ENCODE measurements at regions not wholly inside any gene's neighbourhood (a gene's known extent, or its start where the extent isn't known, plus 50 kb on each side); places are given as distances from the start of the nearest gene placed in this dataset.
"Not testable (repeated sequence)": the region's sequence is repeated elsewhere in the genome, so short reads cannot be mapped to it uniquely, and the experiment has no call there.

GRCh38 chr2:39581866-39582265 is 83.9 kb upstream of the TMEM178A start:
- peaks cover 0 to 4% (median 0%) of the 10 kb centered on the region in 3 donors for H3K27me3 Mint-ChIP-seq
- H3K9me3 Mint-ChIP-seq, result peaks cover 8 to 23% (median 14%) of the 10 kb centered on the region in 7 donors
- no peak for ATAC-seq (ENCODE audit: low read depth in 2 of 2)
- no peak overlapping the region for H3K4me3 Mint-ChIP-seq
- peak overlapping the region in 1 of 6 donors; percentile 5 for H3K27ac Mint-ChIP-seq
- no peak for DNase-seq
- H3K36me3 Mint-ChIP-seq, result peaks cover 5 to 7% of the 10 kb centered on the region in 2 donors
- no peaks in the 10 kb centered on the region for H3K4me1 Mint-ChIP-seq

GRCh38 chr2:39583213-39583612 is 82.5 kb upstream of the TMEM178A start:
- Mint-ChIP-seq H3K9me3 (peaks cover 8 to 27% (median 18%) of the 10 kb centered on the region in 7 donors), H3K27me3 (peaks cover 0 to 4% (median 0%) of the 10 kb centered on the region in 3 donors), H3K4me1 (no peaks in the 10 kb centered on the region), H3K36me3 (peaks cover 5 to 7% of the 10 kb centered on the region in 2 donors), H3K4me3 (no peak overlapping the region), H3K27ac (peak overlapping the region in 1 of 6 donors; percentile 45)
- ATAC-seq (ENCODE audit: low read depth in 2 of 2) (no peak), DNase-seq (no peak)

GRCh38 chr2:39583781-39584180 is 81.9 kb upstream of the TMEM178A start:
- DNase-seq (no peak), ATAC-seq (ENCODE audit: low read depth in 2 of 2) (no peak)
- H3K4me3 Mint-ChIP-seq, result no peak overlapping the region
- H3K27ac Mint-ChIP-seq, result no peak overlapping the region
- peaks cover 5 to 7% of the 10 kb centered on the region in 2 donors for H3K36me3 Mint-ChIP-seq
- H3K9me3 Mint-ChIP-seq, result peaks cover 9 to 27% (median 18%) of the 10 kb centered on the region in 7 donors
- H3K27me3 Mint-ChIP-seq, result peaks cover 0 to 4% (median 0%) of the 10 kb centered on the region in 3 donors
- H3K4me1 Mint-ChIP-seq, result no peaks in the 10 kb centered on the region

- ATAC-seq (ENCODE audit: low read depth in 2 of 2) (no peak), DNase-seq (no peak)
- Mint-ChIP-seq H3K4me1 (no peaks in the 10 kb centered on the region), H3K4me3 (no peak overlapping the region), H3K27me3 (peaks cover 0 to 4% (median 0%) of the 10 kb centered on the region in 3 donors), H3K36me3 (peaks cover 5 to 7% of the 10 kb centered on the region in 2 donors), H3K27ac (no peak overlapping the region), H3K9me3 (peaks cover 9 to 25% (median 18%) of the 10 kb centered on the region in 7 donors)
These were observed 81.3 kb upstream of the TMEM178A start for GRCh38 chr2:39584283-39584965.

- not testable (repeated sequence) for H3K4me1 Mint-ChIP-seq; H3K4me3 Mint-ChIP-seq; DNase-seq; H3K27ac Mint-ChIP-seq; ATAC-seq (ENCODE audit: low read depth in 2 of 2); H3K36me3 Mint-ChIP-seq; H3K27me3 Mint-ChIP-seq
- peaks cover 9 to 25% (median 18%) of the 10 kb centered on the region in 7 donors for H3K9me3 Mint-ChIP-seq
These were observed 80.2 kb upstream of the TMEM178A start for GRCh38 chr2:39585531-39585930.

GRCh38 chr2:39587168-39587567 is 78.5 kb upstream of the TMEM178A start:
- Mint-ChIP-seq H3K27ac (no peak overlapping the region), H3K36me3 (peaks cover 0 to 5% of the 10 kb centered on the region in 2 donors), H3K4me3 (no peak overlapping the region), H3K9me3 (peaks cover 3 to 14% (median 9%) of the 10 kb centered on the region in 7 donors), H3K27me3 (peaks cover 0 to 4% (median 0%) of the 10 kb centered on the region in 3 donors), H3K4me1 (no peaks in the 10 kb centered on the region)
- ATAC-seq (ENCODE audit: low read depth in 2 of 2) (no peak), DNase-seq (no peak)

GRCh38 chr2:39587641-39588040 is 78.1 kb upstream of the TMEM178A start:
- H3K9me3 Mint-ChIP-seq, result peaks cover 3 to 14% (median 5%) of the 10 kb centered on the region in 7 donors
- ATAC-seq (ENCODE audit: low read depth in 2 of 2), result no peak
- DNase-seq, result no peak
- peaks cover 0 to 4% (median 0%) of the 10 kb centered on the region in 3 donors for H3K27me3 Mint-ChIP-seq
- no peak overlapping the region for H3K27ac Mint-ChIP-seq
- peaks cover 0 to 5% of the 10 kb centered on the region in 2 donors for H3K36me3 Mint-ChIP-seq
- no peaks in the 10 kb centered on the region for H3K4me1 Mint-ChIP-seq
- no peak overlapping the region for H3K4me3 Mint-ChIP-seq

GRCh38 chr2:39593439-39594393 is 72.0 kb upstream of the TMEM178A start:
- no peak for DNase-seq

GRCh38 chr2:39595116-39595515 is 70.6 kb upstream of the TMEM178A start:
- no peaks in the 10 kb centered on the region for H3K36me3 Mint-ChIP-seq

More at GRCh38 chr2:39593439-39594393, 72.0 kb upstream of the TMEM178A start:
- H3K36me3 Mint-ChIP-seq, result no peaks in the 10 kb centered on the region
- H3K4me3 Mint-ChIP-seq, result no peak overlapping the region
- H3K4me1 Mint-ChIP-seq, result peaks cover 0 to 5% (median 0%) of the 10 kb centered on the region in 3 donors
- H3K9me3 Mint-ChIP-seq, result peaks cover 0 to 4% (median 0%) of the 10 kb centered on the region in 7 donors
- no peak for ATAC-seq (ENCODE audit: low read depth in 2 of 2)
- no peaks in the 10 kb centered on the region for H3K27me3 Mint-ChIP-seq
- peak overlapping the region in 4 of 6 donors; percentile 13 to 85 (median 49) for H3K27ac Mint-ChIP-seq

GRCh38 chr2:39597314-39597713 is 68.4 kb upstream of the TMEM178A start:
- no peak for ATAC-seq (ENCODE audit: low read depth in 2 of 2)
- H3K27ac Mint-ChIP-seq, result no peak overlapping the region
- H3K4me3 Mint-ChIP-seq, result no peak overlapping the region
- no peak for DNase-seq
- H3K9me3 Mint-ChIP-seq, result no peaks in the 10 kb centered on the region
- peaks cover 0 to 5% (median 0%) of the 10 kb centered on the region in 3 donors for H3K4me1 Mint-ChIP-seq
- no peaks in the 10 kb centered on the region for H3K36me3 Mint-ChIP-seq
- no peaks in the 10 kb centered on the region for H3K27me3 Mint-ChIP-seq

More at GRCh38 chr2:39595116-39595515, 70.6 kb upstream of the TMEM178A start:
- Mint-ChIP-seq H3K27me3 (no peaks in the 10 kb centered on the region), H3K4me3 (no peak overlapping the region), H3K4me1 (peaks cover 0 to 5% (median 0%) of the 10 kb centered on the region in 3 donors), H3K9me3 (no peaks in the 10 kb centered on the region), H3K27ac (no peak overlapping the region)
- ATAC-seq (ENCODE audit: low read depth in 2 of 2), result no peak
- no peak for DNase-seq

- Mint-ChIP-seq H3K27ac (no peak overlapping the region), H3K4me1 (no peaks in the 10 kb centered on the region)
These were observed 63.1 kb upstream of the TMEM178A start for GRCh38 chr2:39602616-39603015.

GRCh38 chr2:39603436-39603835 is 62.3 kb upstream of the TMEM178A start:
- Mint-ChIP-seq H3K9me3 (no peaks in the 10 kb centered on the region), H3K27me3 (peaks cover 0 to 18% (median 0%) of the 10 kb centered on the region in 3 donors)

More at GRCh38 chr2:39602616-39603015, 63.1 kb upstream of the TMEM178A start:
- Mint-ChIP-seq H3K36me3 (no peaks in the 10 kb centered on the region), H3K27me3 (peaks cover 0 to 18% (median 0%) of the 10 kb centered on the region in 3 donors), H3K9me3 (no peaks in the 10 kb centered on the region), H3K4me3 (no peak overlapping the region)
- ATAC-seq (ENCODE audit: low read depth in 2 of 2) (no peak), DNase-seq (no peak)

GRCh38 chr2:39604866-39605265 is 60.9 kb upstream of the TMEM178A start:
- H3K4me3 Mint-ChIP-seq, result no peak overlapping the region
- no peak for ATAC-seq (ENCODE audit: low read depth in 2 of 2)
- no peaks in the 10 kb centered on the region for H3K4me1 Mint-ChIP-seq
- no peak overlapping the region for H3K27ac Mint-ChIP-seq
- DNase-seq, result no peak
- no peaks in the 10 kb centered on the region for H3K9me3 Mint-ChIP-seq
- H3K27me3 Mint-ChIP-seq, result peaks cover 0 to 18% (median 0%) of the 10 kb centered on the region in 3 donors
- H3K36me3 Mint-ChIP-seq, result no peaks in the 10 kb centered on the region

More at GRCh38 chr2:39603436-39603835, 62.3 kb upstream of the TMEM178A start:
- Mint-ChIP-seq H3K27ac (peak overlapping the region in 1 of 6 donors; percentile 1), H3K36me3 (no peaks in the 10 kb centered on the region), H3K4me3 (no peak overlapping the region), H3K4me1 (no peaks in the 10 kb centered on the region)
- ATAC-seq (ENCODE audit: low read depth in 2 of 2), result no peak
- DNase-seq, result no peak

Data from naive B cell (primary cell).